ENCODE measurements at regions not wholly inside any gene's neighbourhood (a gene's known extent, or its start where the extent isn't known, plus 50 kb on each side); places are given as distances from the start of the nearest gene placed in this dataset.
"Not testable (repeated sequence)": the region's sequence is repeated elsewhere in the genome, so short reads cannot be mapped to it uniquely, and the experiment has no call there.

DNA sequence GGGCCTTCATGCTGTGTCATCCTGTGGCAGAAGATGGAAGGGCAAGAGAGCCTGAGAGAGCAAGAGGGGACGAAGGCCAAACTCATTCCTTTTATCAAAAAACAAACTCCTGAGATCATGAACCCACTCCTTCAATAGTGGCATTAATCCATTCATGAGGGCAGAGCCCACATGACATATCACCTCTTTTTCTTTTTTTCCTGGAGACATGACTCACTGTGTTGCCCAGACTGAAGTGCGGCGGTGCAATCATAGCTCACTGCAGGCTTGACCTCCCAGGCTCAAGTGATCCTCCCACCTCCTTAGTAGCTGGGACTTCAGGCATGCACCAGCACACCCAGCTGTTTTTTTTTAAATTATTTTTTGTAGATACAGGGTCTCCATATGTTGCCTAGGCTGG is 92.0 kb upstream of the RNU6-1 start:
- Histone ChIP-seq H3K9ac (ENCODE audit: low read depth, low read length, poor library complexity, severe bottlenecking) (no peak overlapping the region), H3K4me2 (ENCODE audit: low read depth, low read length, poor library complexity, severe bottlenecking) (no peak overlapping the region), H3K9me3 (ENCODE audit: insufficient read depth, low read depth, low read length) (no peaks in the 10 kb centered on the region), H3F3A (ENCODE audit: low read depth) (no peaks in the 10 kb centered on the region), H3K36me3 (ENCODE audit: insufficient read depth, low read length) (no peaks in the 10 kb centered on the region), H3K27me3 (ENCODE audit: insufficient read depth, low read length, poor library complexity, severe bottlenecking) (no peaks in the 10 kb centered on the region), H3K4me1 (ENCODE audit: insufficient read depth, low read length, poor library complexity, severe bottlenecking) (peaks cover 10% of the 10 kb centered on the region), H2AFZ (ENCODE audit: low read length) (no peak overlapping the region), H3K4me3 (ENCODE audit: low read length, poor library complexity, severe bottlenecking) (no peak overlapping the region), H3K79me2 (ENCODE audit: insufficient read depth, low read length) (no peaks in the 10 kb centered on the region), H4K20me1 (ENCODE audit: insufficient read depth, low read length, poor library complexity, severe bottlenecking) (no peaks in the 10 kb centered on the region), H3K9me2 (replicated peaks; ENCODE audit: low read depth, low read length) (no peaks in the 10 kb centered on the region)
- TF ChIP-seq EZH2phosphoT487 (IDR thresholded peaks at IDR 0.05; ENCODE audit: borderline replicate concordance): no peak
- TF ChIP-seq, protein P1, sequence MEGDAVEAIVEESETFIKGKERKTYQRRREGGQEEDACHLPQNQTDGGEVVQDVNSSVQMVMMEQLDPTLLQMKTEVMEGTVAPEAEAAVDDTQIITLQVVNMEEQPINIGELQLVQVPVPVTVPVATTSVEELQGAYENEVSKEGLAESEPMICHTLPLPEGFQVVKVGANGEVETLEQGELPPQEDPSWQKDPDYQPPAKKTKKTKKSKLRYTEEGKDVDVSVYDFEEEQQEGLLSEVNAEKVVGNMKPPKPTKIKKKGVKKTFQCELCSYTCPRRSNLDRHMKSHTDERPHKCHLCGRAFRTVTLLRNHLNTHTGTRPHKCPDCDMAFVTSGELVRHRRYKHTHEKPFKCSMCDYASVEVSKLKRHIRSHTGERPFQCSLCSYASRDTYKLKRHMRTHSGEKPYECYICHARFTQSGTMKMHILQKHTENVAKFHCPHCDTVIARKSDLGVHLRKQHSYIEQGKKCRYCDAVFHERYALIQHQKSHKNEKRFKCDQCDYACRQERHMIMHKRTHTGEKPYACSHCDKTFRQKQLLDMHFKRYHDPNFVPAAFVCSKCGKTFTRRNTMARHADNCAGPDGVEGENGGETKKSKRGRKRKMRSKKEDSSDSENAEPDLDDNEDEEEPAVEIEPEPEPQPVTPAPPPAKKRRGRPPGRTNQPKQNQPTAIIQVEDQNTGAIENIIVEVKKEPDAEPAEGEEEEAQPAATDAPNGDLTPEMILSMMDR (conservative IDR thresholded peaks at IDR 0.05; ENCODE audit: low read length): no peak

DNA sequence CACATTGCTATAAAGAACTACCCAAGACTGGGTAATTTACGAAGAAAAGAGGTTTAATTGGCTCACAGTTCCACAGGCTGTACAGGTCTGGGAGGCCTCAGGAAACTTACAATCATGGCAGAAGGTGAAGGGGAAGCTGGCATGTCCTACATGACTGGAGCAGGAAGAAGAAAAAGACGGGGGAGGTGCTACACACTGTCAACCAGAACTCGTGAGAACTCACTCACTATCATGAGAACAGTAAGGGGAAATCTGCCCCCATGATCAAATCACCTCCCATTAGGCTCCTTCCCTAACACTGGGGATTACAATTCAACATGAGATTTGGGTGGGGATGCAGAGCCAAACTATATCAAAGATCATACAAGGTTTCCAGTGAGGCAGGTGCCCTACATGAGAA is 94.3 kb upstream of the RNU6-1 start:
- not testable (repeated sequence) for H3K27me3 ChIP-seq (ENCODE audit: insufficient read depth, low read length, poor library complexity, severe bottlenecking); H4K20me1 ChIP-seq (ENCODE audit: insufficient read depth, low read length, poor library complexity, severe bottlenecking); H3K4me2 ChIP-seq (ENCODE audit: low read depth, low read length, poor library complexity, severe bottlenecking); H3K9me3 ChIP-seq (ENCODE audit: insufficient read depth, low read depth, low read length); H2AFZ ChIP-seq (ENCODE audit: low read length); H3K4me3 ChIP-seq (ENCODE audit: low read length, poor library complexity, severe bottlenecking); H3K79me2 ChIP-seq (ENCODE audit: insufficient read depth, low read length); H3F3A ChIP-seq (ENCODE audit: low read depth); H3K9me2 ChIP-seq (replicated peaks; ENCODE audit: low read depth, low read length); H3K36me3 ChIP-seq (ENCODE audit: insufficient read depth, low read length); H3K4me1 ChIP-seq (ENCODE audit: insufficient read depth, low read length, poor library complexity, severe bottlenecking); H3K9ac ChIP-seq (ENCODE audit: low read depth, low read length, poor library complexity, severe bottlenecking)

DNA sequence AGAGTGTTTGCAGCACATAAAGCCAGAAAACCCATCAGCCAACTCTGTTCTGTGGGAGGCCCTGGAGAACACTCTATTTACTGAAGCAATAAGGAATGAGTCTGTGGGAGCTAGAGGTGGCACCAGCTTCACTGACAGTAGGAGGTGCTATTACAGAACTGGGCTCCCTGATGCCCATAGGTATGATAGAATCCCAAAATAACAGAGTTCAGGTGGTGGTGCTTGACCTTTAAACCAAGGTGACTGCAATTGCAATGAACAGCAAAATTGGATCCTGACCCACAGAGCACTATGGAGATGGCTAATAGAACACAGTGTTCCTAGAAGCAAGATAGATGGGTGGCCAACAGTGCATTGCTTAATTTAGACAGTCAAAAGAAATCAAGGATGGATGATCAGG is 95.4 kb upstream of the RNU6-1 start:
- H2AFZ ChIP-seq (ENCODE audit: low read length): no peak overlapping the region
- no peaks in the 10 kb centered on the region for H3F3A ChIP-seq (ENCODE audit: low read depth)
- no peaks in the 10 kb centered on the region for H3K9me2 ChIP-seq (replicated peaks; ENCODE audit: low read depth, low read length)
- H3K9ac ChIP-seq (ENCODE audit: low read depth, low read length, poor library complexity, severe bottlenecking): no peak overlapping the region
- no peaks in the 10 kb centered on the region for H3K79me2 ChIP-seq (ENCODE audit: insufficient read depth, low read length)
- peaks cover 10% of the 10 kb centered on the region for H3K4me1 ChIP-seq (ENCODE audit: insufficient read depth, low read length, poor library complexity, severe bottlenecking)
- no peaks in the 10 kb centered on the region for H3K27me3 ChIP-seq (ENCODE audit: insufficient read depth, low read length, poor library complexity, severe bottlenecking)
- no peaks in the 10 kb centered on the region for H3K9me3 ChIP-seq (ENCODE audit: insufficient read depth, low read depth, low read length)
- no peaks in the 10 kb centered on the region for H3K36me3 ChIP-seq (ENCODE audit: insufficient read depth, low read length)
- H3K4me3 ChIP-seq (ENCODE audit: low read length, poor library complexity, severe bottlenecking): no peak overlapping the region
- no peak for TF ChIP-seq EZH2phosphoT487 (IDR thresholded peaks at IDR 0.05; ENCODE audit: borderline replicate concordance)
- TF ChIP-seq, protein P1 (conservative IDR thresholded peaks at IDR 0.05; ENCODE audit: low read length): peak; percentile 38
- no peaks in the 10 kb centered on the region for H4K20me1 ChIP-seq (ENCODE audit: insufficient read depth, low read length, poor library complexity, severe bottlenecking)
- H3K4me2 ChIP-seq (ENCODE audit: low read depth, low read length, poor library complexity, severe bottlenecking): no peak overlapping the region

DNA sequence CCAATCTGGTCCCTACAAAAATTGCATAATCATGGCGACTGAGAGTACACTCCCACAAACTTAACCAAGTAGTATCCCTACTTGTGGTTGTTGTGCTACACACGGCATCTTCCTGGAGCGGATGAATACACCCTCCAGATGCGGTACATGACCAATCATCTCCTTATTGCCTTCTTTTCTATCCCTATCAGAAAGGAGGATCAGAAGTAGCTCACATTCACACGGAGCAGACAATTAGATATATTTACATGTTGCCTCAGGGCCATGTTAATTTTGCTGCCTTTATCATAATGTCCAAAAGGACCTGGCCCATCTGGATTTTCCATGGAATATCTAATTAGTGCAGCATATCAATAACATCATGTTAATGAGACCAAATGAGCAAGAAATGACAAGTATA is 96.4 kb upstream of the RNU6-1 start:
- Histone ChIP-seq H3K4me3 (ENCODE audit: low read length, poor library complexity, severe bottlenecking) (no peak overlapping the region), H3K9me3 (ENCODE audit: insufficient read depth, low read depth, low read length) (no peaks in the 10 kb centered on the region), H3K4me2 (ENCODE audit: low read depth, low read length, poor library complexity, severe bottlenecking) (no peak overlapping the region), H2AFZ (ENCODE audit: low read length) (no peak overlapping the region), H4K20me1 (ENCODE audit: insufficient read depth, low read length, poor library complexity, severe bottlenecking) (no peaks in the 10 kb centered on the region), H3K27me3 (ENCODE audit: insufficient read depth, low read length, poor library complexity, severe bottlenecking) (no peaks in the 10 kb centered on the region), H3K79me2 (ENCODE audit: insufficient read depth, low read length) (no peaks in the 10 kb centered on the region), H3F3A (ENCODE audit: low read depth) (no peaks in the 10 kb centered on the region), H3K9ac (ENCODE audit: low read depth, low read length, poor library complexity, severe bottlenecking) (no peak overlapping the region), H3K4me1 (ENCODE audit: insufficient read depth, low read length, poor library complexity, severe bottlenecking) (peaks cover 17% of the 10 kb centered on the region), H3K9me2 (replicated peaks; ENCODE audit: low read depth, low read length) (no peaks in the 10 kb centered on the region), H3K36me3 (ENCODE audit: insufficient read depth, low read length) (no peaks in the 10 kb centered on the region)
- TF ChIP-seq EZH2phosphoT487 (IDR thresholded peaks at IDR 0.05; ENCODE audit: borderline replicate concordance): no peak
- TF ChIP-seq, protein P1 (conservative IDR thresholded peaks at IDR 0.05; ENCODE audit: low read length): no peak

Data from Loucy (cell line).